ENCODE measurements at regions not wholly inside any gene's neighbourhood (a gene's known extent, or its start where the extent isn't known, plus 50 kb on each side); places are given as distances from the start of the nearest gene placed in this dataset.

GRCh38 chr7:12456506-12456905 is 52.8 kb upstream of the VWDE start:
- TF ChIP-seq CTCF (conservative IDR thresholded peaks at IDR 0.05; ENCODE audit: low read depth), result no peak
- no peak overlapping the region for H3K27ac ChIP-seq
- DNase-seq (ENCODE audit: low spot score), result peak; percentile 11
- ChIA-PET CTCF (interaction anchor here (0.7 kb wide), 1 partner anchor 159 kb away, joined by 3 read pairs; no protein-coding TSS in a partner anchor), POLR2A (ENCODE audit: low non-redundant PET) (no interaction called here)

- ChIA-PET CTCF (interaction anchor here (0.6 to 1.6 kb wide), 16 partner anchors 15 to 1522 kb away, joined by 3 to 23 read pairs (median 4); no protein-coding TSS in a partner anchor), POLR2A (ENCODE audit: low non-redundant PET) (no interaction called here)
- DNase-seq (ENCODE audit: low spot score), result peak; percentile 62
- TF ChIP-seq CTCF (conservative IDR thresholded peaks at IDR 0.05; ENCODE audit: low read depth), result peak; percentile 79
- H3K27ac ChIP-seq, result no peak overlapping the region
Measured at GRCh38 chr7:12458520-12459131, 55.0 kb upstream of the VWDE start.

GRCh38 chr7:12467837-12468236 is 64.2 kb upstream of the VWDE start:
- H3K27ac ChIP-seq, result no peak overlapping the region
- ChIA-PET CTCF (no interaction called here), POLR2A (ENCODE audit: low non-redundant PET) (no interaction called here)
- no peak for DNase-seq (ENCODE audit: low spot score)
- TF ChIP-seq CTCF (conservative IDR thresholded peaks at IDR 0.05; ENCODE audit: low read depth), result no peak

GRCh38 chr7:12469568-12469967 is 65.9 kb upstream of the VWDE start:
- no peak overlapping the region for H3K27ac ChIP-seq
- ChIA-PET CTCF (no interaction called here), POLR2A (ENCODE audit: low non-redundant PET) (no interaction called here)
- DNase-seq (ENCODE audit: low spot score), result no peak
- no peak for TF ChIP-seq CTCF (conservative IDR thresholded peaks at IDR 0.05; ENCODE audit: low read depth)

- no peak for DNase-seq (ENCODE audit: low spot score)
- TF ChIP-seq CTCF (conservative IDR thresholded peaks at IDR 0.05; ENCODE audit: low read depth), result no peak
- POLR2A ChIA-PET (ENCODE audit: low non-redundant PET), result no interaction called here
- H3K27ac ChIP-seq, result no peak overlapping the region
- CTCF ChIA-PET, result no interaction called here
Measured at GRCh38 chr7:12470930-12471329, 67.3 kb upstream of the VWDE start.

GRCh38 chr7:12474035-12474434 is 70.4 kb upstream of the VWDE start:
- no peak overlapping the region for H3K27ac ChIP-seq
- no peak for TF ChIP-seq CTCF (conservative IDR thresholded peaks at IDR 0.05; ENCODE audit: low read depth)
- CTCF ChIA-PET, result interaction anchor here (2.1 kb wide), 1 partner anchor 16 kb away, joined by 6 read pairs; no protein-coding TSS in a partner anchor
- no peak for DNase-seq (ENCODE audit: low spot score)
- POLR2A ChIA-PET (ENCODE audit: low non-redundant PET), result no interaction called here

Data from RWPE1 (cell line).